Tibial nerve (tissue), 3 donors: ENCODE measurements at regions not wholly inside any gene's neighbourhood (a gene's known extent, or its start where the extent isn't known, plus 50 kb on each side); places are given as distances from the start of the nearest gene placed in this dataset.

Experiments used
- CTCF ChIP-seq, 5 experiments: fragments of 200-600 bp in 3 of 5; fragments of 450-650 bp in 2 of 5; sonication (generic) in 3 of 5; IDR thresholded peaks; one replicate each; pipeline ENCODE4 v1.5.1; 2016 to 2019; ENCODE audit warnings: antibody characterized with exemption in 5 of 5, mild to moderate bottlenecking in 3 of 5, moderate library complexity in 2 of 5
- POLR2A ChIP-seq, 2 donors: fragments of 450-650 bp; IDR thresholded peaks; one replicate each; pipeline ENCODE4 v1.6.1; 2017; ENCODE audit warnings: antibody characterized with exemption in 2 of 2, mild to moderate bottlenecking in 2 of 2, moderate library complexity in 2 of 2

GRCh38 chr7:41578700-41579099 is 124.2 kb downstream of the INHBA start:
- TF ChIP-seq POLR2A (IDR thresholded peaks at IDR 0.05), result no peak
- no peak for TF ChIP-seq CTCF (IDR thresholded peaks at IDR 0.05)
